Sigmoid colon (tissue), 6 donors: ENCODE measurements at regions not wholly inside any gene's neighbourhood (a gene's known extent, or its start where the extent isn't known, plus 50 kb on each side); places are given as distances from the start of the nearest gene placed in this dataset.
"Not testable (repeated sequence)": the region's sequence is repeated elsewhere in the genome, so short reads cannot be mapped to it uniquely, and the experiment has no call there.

Experiments used
- DNase-seq: peaks from one replicate; pipeline ENCODE4 v3.0.0-alpha.2; 2019
- H3K27ac ChIP-seq, 4 donors: fragments of 200-600 bp; sonication (generic); one replicate each; pipeline ENCODE4 v1.5.1; 2016 to 2019; ENCODE audit warnings: mild to moderate bottlenecking in 1 of 4
- H3K27me3 ChIP-seq, 3 donors: fragments of 200-600 bp; sonication (generic); one replicate each; pipeline ENCODE4 v1.5.1; 2019; ENCODE audit warnings: mild to moderate bottlenecking in 1 of 3
- H3K36me3 ChIP-seq, 4 donors: fragments of 200-600 bp; sonication (generic); one replicate each; pipeline ENCODE4 v1.5.1; 2016 to 2019
- H3K4me1 ChIP-seq, 4 donors: fragments of 200-600 bp; sonication (generic); one replicate each; pipeline ENCODE4 v1.5.1; 2017 to 2019
- H3K4me3 ChIP-seq, 4 donors: fragments of 200-600 bp; sonication (generic); one replicate each; pipeline ENCODE4 v1.5.1; 2017 to 2019; ENCODE audit warnings: mild to moderate bottlenecking in 2 of 4, moderate library complexity in 1 of 4
- H3K9me3 ChIP-seq, 4 donors: fragments of 200-600 bp in 3 of 4; sonication (generic) in 3 of 4; one replicate each; pipeline versions ENCODE4 v1.5.1 to v1.6.1; 2013 to 2019
- CTCF ChIP-seq, 4 experiments: fragments of 450-650 bp in 3 of 4; fragments of 200-600 bp in 1 of 4; IDR thresholded peaks; one replicate each; pipeline ENCODE4 v1.5.1; 2016 to 2019; ENCODE audit warnings: antibody characterized with exemption in 4 of 4, mild to moderate bottlenecking in 3 of 4, moderate library complexity in 2 of 4
- EP300 ChIP-seq, 4 donors: sonication (generic); formaldehyde crosslinking; IDR thresholded peaks; one replicate each; pipeline ENCODE4 v1.6.1; 2017; ENCODE audit warnings: antibody characterized with exemption in 4 of 4
- POLR2A ChIP-seq, 2 donors: fragments of 450-650 bp; IDR thresholded peaks; one replicate each; pipeline ENCODE4 v1.6.1; 2016; ENCODE audit warnings: antibody characterized with exemption in 2 of 2, mild to moderate bottlenecking in 2 of 2, moderate library complexity in 2 of 2
- POLR2AphosphoS5 ChIP-seq, 4 donors: sonication (generic); formaldehyde crosslinking; IDR thresholded peaks; one replicate each; pipeline ENCODE4 v1.6.1; 2017; ENCODE audit warnings: antibody characterized with exemption in 4 of 4
- WGBS, 2 donors: extraction: QIAGEN DNeasy Blood & Tissue Kit; methylation state at CpG; one replicate each; pipeline ENCODE4 v1.1.7; 2013; 5-methylcytosine and 5-hydroxymethylcytosine counted together
- intact Hi-C: fragments of 100-400 bp; cut with DNase I; formaldehyde crosslinking; loops from one replicate; pipeline ENCODE4 v1.15.1; 2023
- donor health status: healthy with polysubstance abuse.
- donor health status: healthy.

- Histone ChIP-seq H3K27me3 (no peaks in the 10 kb centered on the region), H3K4me3 (no peak overlapping the region), H3K27ac (no peak overlapping the region), H3K4me1 (no peaks in the 10 kb centered on the region), H3K36me3 (no peaks in the 10 kb centered on the region), H3K9me3 (no peaks in the 10 kb centered on the region)
- TF ChIP-seq CTCF (IDR thresholded peaks at IDR 0.05), result no peak
- no peak for TF ChIP-seq POLR2A (IDR thresholded peaks at IDR 0.05)
- no peak for TF ChIP-seq EP300 (IDR thresholded peaks at IDR 0.05)
- TF ChIP-seq POLR2AphosphoS5 (IDR thresholded peaks at IDR 0.05), result no peak
- DNase-seq, result no peak
- WGBS, 2 donors, result 16 to 61% methylated on average over 6 of the region's 6 CpGs
- intact Hi-C loops, result no loop called here
These were observed 124.4 kb upstream of the ADCY2 start for GRCh38 chr5:7271435-7272084.

- 90 to 96% methylated on average over 3 of the region's 3 CpGs for WGBS, 2 donors
- no peak for DNase-seq
- TF ChIP-seq POLR2AphosphoS5 (IDR thresholded peaks at IDR 0.05) (no peak), CTCF (IDR thresholded peaks at IDR 0.05) (no peak), EP300 (IDR thresholded peaks at IDR 0.05) (no peak), POLR2A (IDR thresholded peaks at IDR 0.05) (no peak)
- H3K27ac ChIP-seq, result no peak overlapping the region
- no peaks in the 10 kb centered on the region for H3K36me3 ChIP-seq
- no peaks in the 10 kb centered on the region for H3K27me3 ChIP-seq
- no peak overlapping the region for H3K4me3 ChIP-seq
- H3K4me1 ChIP-seq, result no peaks in the 10 kb centered on the region
- no peaks in the 10 kb centered on the region for H3K9me3 ChIP-seq
- intact Hi-C loops, result no loop called here
These were observed 123.5 kb upstream of the ADCY2 start for GRCh38 chr5:7272408-7272965.

GRCh38 chr5:7274203-7274602 is 121.7 kb upstream of the ADCY2 start:
- no peaks in the 10 kb centered on the region for H3K36me3 ChIP-seq
- DNase-seq, result no peak
- intact Hi-C loops, result no loop called here
- H3K27me3 ChIP-seq, result no peaks in the 10 kb centered on the region
- H3K9me3 ChIP-seq, result no peaks in the 10 kb centered on the region
- TF ChIP-seq CTCF (IDR thresholded peaks at IDR 0.05) (no peak), POLR2AphosphoS5 (IDR thresholded peaks at IDR 0.05) (no peak), EP300 (IDR thresholded peaks at IDR 0.05) (no peak), POLR2A (IDR thresholded peaks at IDR 0.05) (no peak)
- no peak overlapping the region for H3K4me3 ChIP-seq
- WGBS, 2 donors, result 91 to 92% methylated on average over 6 of the region's 6 CpGs
- H3K4me1 ChIP-seq, result no peaks in the 10 kb centered on the region
- H3K27ac ChIP-seq, result no peak overlapping the region

GRCh38 chr5:7289634-7290033 is 106.3 kb upstream of the ADCY2 start:
- H3K27ac ChIP-seq, intact Hi-C loops, H3K4me3 ChIP-seq, H3K36me3 ChIP-seq, DNase-seq, H3K4me1 ChIP-seq, H3K27me3 ChIP-seq, H3K9me3 ChIP-seq: not testable (repeated sequence)
- WGBS, 2 donors, result 94 to 95% methylated on average over 46 of the region's 46 CpGs

GRCh38 chr5:7297821-7298220 is 98.1 kb upstream of the ADCY2 start:
- DNase-seq, H3K4me1 ChIP-seq, H3K27me3 ChIP-seq, H3K4me3 ChIP-seq, intact Hi-C loops, H3K9me3 ChIP-seq, H3K27ac ChIP-seq, H3K36me3 ChIP-seq: not testable (repeated sequence)
- WGBS, 2 donors, result 79 to 91% methylated on average over 4 to 7 of the region's 8 CpGs

- WGBS, 2 donors, result 88 to 91% methylated on average over 10 of the region's 10 CpGs
These were observed 96.2 kb upstream of the ADCY2 start for GRCh38 chr5:7299731-7300130.

GRCh38 chr5:7305000-7305674 is 90.8 kb upstream of the ADCY2 start:
- intact Hi-C loops, H3K36me3 ChIP-seq, DNase-seq, H3K4me3 ChIP-seq, H3K9me3 ChIP-seq, H3K27me3 ChIP-seq, H3K27ac ChIP-seq, H3K4me1 ChIP-seq: not testable (repeated sequence)
- WGBS, 2 donors, result 66 to 81% methylated on average over 6 of the region's 6 CpGs

More at GRCh38 chr5:7299731-7300130, 96.2 kb upstream of the ADCY2 start:
- H3K27me3 ChIP-seq, H3K9me3 ChIP-seq, H3K4me3 ChIP-seq, DNase-seq, H3K27ac ChIP-seq, H3K4me1 ChIP-seq, H3K36me3 ChIP-seq, intact Hi-C loops: not testable (repeated sequence)

GRCh38 chr5:7306556-7306955 is 89.4 kb upstream of the ADCY2 start:
- H3K36me3 ChIP-seq, H3K27me3 ChIP-seq, H3K9me3 ChIP-seq, H3K27ac ChIP-seq, H3K4me3 ChIP-seq, intact Hi-C loops, DNase-seq, H3K4me1 ChIP-seq: not testable (repeated sequence)
- WGBS, 2 donors, result 88 to 90% methylated on average over 10 of the region's 10 CpGs

GRCh38 chr5:7307709-7308108 is 88.2 kb upstream of the ADCY2 start:
- H3K27ac ChIP-seq, H3K27me3 ChIP-seq, H3K36me3 ChIP-seq, H3K4me3 ChIP-seq, H3K9me3 ChIP-seq, DNase-seq, H3K4me1 ChIP-seq, intact Hi-C loops: not testable (repeated sequence)
- WGBS, 2 donors, result 91 to 95% methylated on average over 6 of the region's 6 CpGs
